ENCODE measurements at regions not wholly inside any gene's neighbourhood (a gene's known extent, or its start where the extent isn't known, plus 50 kb on each side); places are given as distances from the start of the nearest gene placed in this dataset.

DNA sequence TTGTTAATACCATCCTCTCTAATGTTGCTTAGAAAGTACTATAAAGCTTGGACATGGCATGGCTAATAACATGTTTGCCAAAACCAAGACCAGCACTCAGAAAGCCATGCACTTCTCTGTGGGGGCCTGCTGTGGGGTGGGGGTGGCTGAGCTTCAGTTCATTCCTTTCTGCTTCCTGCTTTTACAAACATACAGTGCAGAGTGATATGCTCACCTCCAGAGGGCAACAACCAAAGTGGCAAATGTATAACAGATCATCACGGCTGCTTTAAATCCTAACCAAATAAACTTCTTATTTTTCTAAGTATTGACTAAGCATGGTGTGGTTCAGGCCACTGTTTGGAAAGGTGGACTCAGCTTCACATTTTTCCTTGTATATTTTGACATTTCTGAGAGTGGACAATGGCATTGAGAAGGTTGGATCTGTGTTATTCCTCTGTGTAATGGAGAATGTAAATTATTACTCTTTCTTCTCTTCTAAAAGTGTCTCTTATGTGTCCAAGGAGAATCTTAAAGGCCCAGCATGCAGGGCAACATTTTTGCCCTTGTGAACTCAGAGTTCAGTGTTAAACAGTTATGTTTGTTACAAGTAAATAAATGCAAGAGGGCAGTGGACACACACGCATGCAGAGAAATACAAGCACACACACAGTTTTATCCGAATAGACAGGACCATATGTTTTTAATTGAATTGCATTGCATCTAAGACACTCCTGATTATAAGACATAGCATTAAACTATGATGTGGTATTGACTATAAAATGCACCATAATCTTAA, 186.1 kb downstream of the HERPUD2 start:
- TF ChIP-seq EZH2 (IDR thresholded peaks at IDR 0.05; ENCODE audit: insufficient read depth, low read length): no peak
- no peak for TF ChIP-seq CTCF (IDR thresholded peaks at IDR 0.05; ENCODE audit: insufficient read depth, low read depth, low read length)
